ENCODE measurements at regions not wholly inside any gene's neighbourhood (a gene's known extent, or its start where the extent isn't known, plus 50 kb on each side); places are given as distances from the start of the nearest gene placed in this dataset.

GRCh38 chr9:129387822-129388221, 209.8 kb upstream of the IER5L start:
- Histone ChIP-seq H3K4me3 (no peak overlapping the region), H3K27me3 (no peaks in the 10 kb centered on the region), H3K9me3 (no peaks in the 10 kb centered on the region), H3K27ac (no peak overlapping the region), H3K36me3 (no peaks in the 10 kb centered on the region), H3K4me1 (peaks cover 10 to 14% (median 11%) of the 10 kb centered on the region in 4 donors)
- WGBS, 2 donors, result 35 to 49% methylated on average over 3 of the region's 3 CpGs
- ATAC-seq (ENCODE audit: low FRiP score in 2 of 2), result no peak
- TF ChIP-seq CTCF (IDR thresholded peaks at IDR 0.05), result no peak
- no peak for TF ChIP-seq POLR2A (IDR thresholded peaks at IDR 0.05)
- TF ChIP-seq EP300 (IDR thresholded peaks at IDR 0.05), result no peak
- TF ChIP-seq POLR2AphosphoS5 (IDR thresholded peaks at IDR 0.05), result no peak
- no peak for DNase-seq

GRCh38 chr9:129386812-129387177, 208.7 kb upstream of the IER5L start:
- WGBS, 2 donors, result 88 to 92% methylated on average over 5 to 6 of the region's 6 CpGs
- peaks cover 17 to 21% (median 19%) of the 10 kb centered on the region in 4 donors for H3K4me1 ChIP-seq
- H3K4me3 ChIP-seq, result no peak overlapping the region
- no peaks in the 10 kb centered on the region for H3K27me3 ChIP-seq
- H3K27ac ChIP-seq, result no peak overlapping the region
- no peaks in the 10 kb centered on the region for H3K9me3 ChIP-seq
- DNase-seq, result no peak
- H3K36me3 ChIP-seq, result no peaks in the 10 kb centered on the region
- no peak for ATAC-seq (ENCODE audit: low FRiP score in 2 of 2)
- TF ChIP-seq CTCF (IDR thresholded peaks at IDR 0.05) (no peak), POLR2AphosphoS5 (IDR thresholded peaks at IDR 0.05) (no peak), POLR2A (IDR thresholded peaks at IDR 0.05) (no peak), EP300 (IDR thresholded peaks at IDR 0.05) (no peak)

GRCh38 chr9:129385211-129385934, 207.3 kb upstream of the IER5L start:
- WGBS, 2 donors, result 92 to 93% methylated on average over 10 to 11 of the region's 11 CpGs
- TF ChIP-seq POLR2A (IDR thresholded peaks at IDR 0.05) (no peak), POLR2AphosphoS5 (IDR thresholded peaks at IDR 0.05) (no peak), CTCF (IDR thresholded peaks at IDR 0.05) (no peak), EP300 (IDR thresholded peaks at IDR 0.05) (no peak)
- Histone ChIP-seq H3K4me1 (peaks cover 17 to 21% (median 19%) of the 10 kb centered on the region in 4 donors), H3K9me3 (no peaks in the 10 kb centered on the region), H3K36me3 (no peaks in the 10 kb centered on the region), H3K27ac (no peak overlapping the region), H3K4me3 (no peak overlapping the region), H3K27me3 (no peaks in the 10 kb centered on the region)
- DNase-seq, result no peak
- no peak for ATAC-seq (ENCODE audit: low FRiP score in 2 of 2)

GRCh38 chr9:129384491-129385210, 206.6 kb upstream of the IER5L start:
- H3K27ac ChIP-seq, result peak overlapping the region in 3 of 4 donors; percentile 94 to 96 (median 96)
- no peak for DNase-seq
- 91 to 98% methylated on average over 7 to 11 of the region's 11 CpGs for WGBS, 2 donors

More at GRCh38 chr9:129384491-129385210, 206.6 kb upstream of the IER5L start:
- H3K36me3 ChIP-seq, result no peaks in the 10 kb centered on the region
- no peak for ATAC-seq (ENCODE audit: low FRiP score in 2 of 2)
- TF ChIP-seq POLR2A (IDR thresholded peaks at IDR 0.05) (no peak), EP300 (IDR thresholded peaks at IDR 0.05) (no peak), CTCF (IDR thresholded peaks at IDR 0.05) (no peak), POLR2AphosphoS5 (IDR thresholded peaks at IDR 0.05) (no peak)
- no peak overlapping the region for H3K4me3 ChIP-seq
- H3K27me3 ChIP-seq, result no peaks in the 10 kb centered on the region
- no peaks in the 10 kb centered on the region for H3K9me3 ChIP-seq
- H3K4me1 ChIP-seq, result peaks cover 17 to 21% (median 19%) of the 10 kb centered on the region in 4 donors
